ENCODE measurements at regions not wholly inside any gene's neighbourhood (a gene's known extent, or its start where the extent isn't known, plus 50 kb on each side); places are given as distances from the start of the nearest gene placed in this dataset.

DNA sequence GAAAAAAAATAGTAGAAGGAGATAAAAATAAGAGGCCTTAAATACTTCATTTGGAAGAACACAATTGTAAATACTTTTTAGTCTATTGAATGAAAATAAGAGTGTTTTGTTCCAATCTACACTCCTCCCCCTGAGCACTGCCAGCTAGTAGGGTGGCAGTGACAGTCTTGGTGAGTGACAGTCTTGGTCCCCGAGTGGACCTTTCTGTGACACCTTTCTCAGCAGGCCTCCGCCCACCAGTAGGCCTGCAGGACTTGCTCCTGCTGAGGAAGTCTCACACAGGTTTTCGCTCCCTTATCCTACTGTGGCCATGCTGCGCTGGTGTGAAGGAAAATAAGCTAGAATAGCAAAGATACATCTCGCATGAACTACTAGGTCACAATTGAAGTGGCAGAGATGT lies 666.8 kb downstream of the NR4A2 start:
- TF ChIP-seq, protein P1, sequence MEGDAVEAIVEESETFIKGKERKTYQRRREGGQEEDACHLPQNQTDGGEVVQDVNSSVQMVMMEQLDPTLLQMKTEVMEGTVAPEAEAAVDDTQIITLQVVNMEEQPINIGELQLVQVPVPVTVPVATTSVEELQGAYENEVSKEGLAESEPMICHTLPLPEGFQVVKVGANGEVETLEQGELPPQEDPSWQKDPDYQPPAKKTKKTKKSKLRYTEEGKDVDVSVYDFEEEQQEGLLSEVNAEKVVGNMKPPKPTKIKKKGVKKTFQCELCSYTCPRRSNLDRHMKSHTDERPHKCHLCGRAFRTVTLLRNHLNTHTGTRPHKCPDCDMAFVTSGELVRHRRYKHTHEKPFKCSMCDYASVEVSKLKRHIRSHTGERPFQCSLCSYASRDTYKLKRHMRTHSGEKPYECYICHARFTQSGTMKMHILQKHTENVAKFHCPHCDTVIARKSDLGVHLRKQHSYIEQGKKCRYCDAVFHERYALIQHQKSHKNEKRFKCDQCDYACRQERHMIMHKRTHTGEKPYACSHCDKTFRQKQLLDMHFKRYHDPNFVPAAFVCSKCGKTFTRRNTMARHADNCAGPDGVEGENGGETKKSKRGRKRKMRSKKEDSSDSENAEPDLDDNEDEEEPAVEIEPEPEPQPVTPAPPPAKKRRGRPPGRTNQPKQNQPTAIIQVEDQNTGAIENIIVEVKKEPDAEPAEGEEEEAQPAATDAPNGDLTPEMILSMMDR (IDR thresholded peaks at IDR 0.05) = no peak
- no peak for TF ChIP-seq POLR2A (IDR thresholded peaks at IDR 0.05)

All from testis (tissue), 2 donors.